Thoracic aorta (tissue), 2 donors: ENCODE measurements at regions not wholly inside any gene's neighbourhood (a gene's known extent, or its start where the extent isn't known, plus 50 kb on each side); places are given as distances from the start of the nearest gene placed in this dataset.
A peak's percentile ranks its signal among the peaks of the same experiment; 100 is the strongest.
"Not testable (repeated sequence)": the region's sequence is repeated elsewhere in the genome, so short reads cannot be mapped to it uniquely, and the experiment has no call there.

Source experiments
- ATAC-seq: fragments of 150-250 bp; one replicate; pipeline ENCODE4 v1.8.0; 2017; ENCODE audit warnings: low read depth; ENCODE audit not compliant: insufficient number of reproducible peaks, low FRiP score
- DNase-seq: peaks from one replicate; pipeline ENCODE4 v3.0.0-alpha.2; 2020; ENCODE audit warnings: low spot score
- H3K27ac ChIP-seq, 2 donors: fragments of 200-600 bp; sonication (generic); 1 replicate in 1 of 2; 2 replicates in 1 of 2; pipeline ENCODE4 v1.5.1; 2016; ENCODE audit warnings: mild to moderate bottlenecking in 2 of 2, moderate library complexity in 2 of 2
- H3K27me3 ChIP-seq: fragments of 200-600 bp; sonication (generic); replicated peaks from 2 replicates; pipeline ENCODE4 v1.6.0; 2016; ENCODE audit warnings: mild to moderate bottlenecking; ENCODE audit not compliant: insufficient read depth
- H3K36me3 ChIP-seq: fragments of 200-600 bp; sonication (generic); one replicate; pipeline ENCODE4 v1.5.1; 2016
- H3K4me1 ChIP-seq, 2 donors: fragments of 200-600 bp; sonication (generic); 1 replicate in 1 of 2; 2 replicates in 1 of 2; pipeline versions ENCODE4 v1.5.1 to v1.6.0; 2016; ENCODE audit warnings: low read depth in 2 of 2, mild to moderate bottlenecking in 1 of 2; ENCODE audit not compliant: control insufficient read depth in 1 of 2
- H3K4me3 ChIP-seq: fragments of 200-600 bp; sonication (generic); 2 replicates; pipeline ENCODE4 v1.5.1; 2016; ENCODE audit warnings: mild to moderate bottlenecking
- H3K9me3 ChIP-seq: fragments of 200-600 bp; sonication (generic); 2 replicates; pipeline ENCODE4 v1.5.1; 2016
- TF ChIP-seq, protein P1 (sequence below): fragments of 200-600 bp; sonication (generic); IDR thresholded peaks from one replicate; pipeline ENCODE4 v1.5.1; 2019; ENCODE audit warnings: antibody characterized with exemption

DNA sequence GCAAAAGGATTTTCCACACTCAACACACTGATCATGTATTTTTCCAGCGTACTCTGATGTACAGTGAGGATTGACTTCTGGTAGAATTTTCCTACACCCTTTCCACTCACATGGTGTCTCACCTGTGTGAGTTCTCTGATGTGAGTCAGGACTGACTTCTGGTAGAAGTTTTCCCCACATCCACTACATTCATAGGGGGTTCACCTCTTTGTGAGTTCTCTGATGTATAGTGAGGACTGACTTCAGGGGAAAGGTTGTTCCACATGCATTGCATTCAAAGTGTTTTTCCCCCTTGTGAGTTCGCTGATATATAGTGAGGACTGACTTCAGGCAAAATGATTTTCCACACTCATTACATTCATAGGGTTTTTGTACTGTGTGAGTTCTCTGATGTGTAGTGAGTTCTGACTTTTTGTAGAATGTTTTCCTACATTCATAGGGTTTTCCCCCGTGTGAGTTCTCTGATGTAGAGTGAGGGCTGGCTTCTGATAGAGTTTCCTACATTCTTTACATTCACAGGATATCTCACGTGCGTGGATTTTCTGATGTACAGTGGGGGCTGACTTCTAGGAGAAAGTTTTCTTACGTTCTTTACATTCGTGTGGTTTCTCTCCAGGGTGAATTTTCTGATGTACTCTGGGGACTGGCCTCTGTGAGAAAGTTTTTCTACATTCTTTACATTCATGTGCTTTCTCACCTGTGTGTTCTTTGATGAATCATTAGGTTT, 146.5 kb downstream of the GLRX3 start:
- Histone ChIP-seq H3K27me3 (no peaks in the 10 kb centered on the region), H3K9me3 (peaks cover 78% of the 10 kb centered on the region), H3K27ac (no peak overlapping the region), H3K36me3 (no peaks in the 10 kb centered on the region), H3K4me3 (no peak overlapping the region), H3K4me1 (no peaks in the 10 kb centered on the region)
- TF ChIP-seq, protein P1, sequence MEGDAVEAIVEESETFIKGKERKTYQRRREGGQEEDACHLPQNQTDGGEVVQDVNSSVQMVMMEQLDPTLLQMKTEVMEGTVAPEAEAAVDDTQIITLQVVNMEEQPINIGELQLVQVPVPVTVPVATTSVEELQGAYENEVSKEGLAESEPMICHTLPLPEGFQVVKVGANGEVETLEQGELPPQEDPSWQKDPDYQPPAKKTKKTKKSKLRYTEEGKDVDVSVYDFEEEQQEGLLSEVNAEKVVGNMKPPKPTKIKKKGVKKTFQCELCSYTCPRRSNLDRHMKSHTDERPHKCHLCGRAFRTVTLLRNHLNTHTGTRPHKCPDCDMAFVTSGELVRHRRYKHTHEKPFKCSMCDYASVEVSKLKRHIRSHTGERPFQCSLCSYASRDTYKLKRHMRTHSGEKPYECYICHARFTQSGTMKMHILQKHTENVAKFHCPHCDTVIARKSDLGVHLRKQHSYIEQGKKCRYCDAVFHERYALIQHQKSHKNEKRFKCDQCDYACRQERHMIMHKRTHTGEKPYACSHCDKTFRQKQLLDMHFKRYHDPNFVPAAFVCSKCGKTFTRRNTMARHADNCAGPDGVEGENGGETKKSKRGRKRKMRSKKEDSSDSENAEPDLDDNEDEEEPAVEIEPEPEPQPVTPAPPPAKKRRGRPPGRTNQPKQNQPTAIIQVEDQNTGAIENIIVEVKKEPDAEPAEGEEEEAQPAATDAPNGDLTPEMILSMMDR: no peak
- ATAC-seq: no peak
- DNase-seq: no peak

DNA sequence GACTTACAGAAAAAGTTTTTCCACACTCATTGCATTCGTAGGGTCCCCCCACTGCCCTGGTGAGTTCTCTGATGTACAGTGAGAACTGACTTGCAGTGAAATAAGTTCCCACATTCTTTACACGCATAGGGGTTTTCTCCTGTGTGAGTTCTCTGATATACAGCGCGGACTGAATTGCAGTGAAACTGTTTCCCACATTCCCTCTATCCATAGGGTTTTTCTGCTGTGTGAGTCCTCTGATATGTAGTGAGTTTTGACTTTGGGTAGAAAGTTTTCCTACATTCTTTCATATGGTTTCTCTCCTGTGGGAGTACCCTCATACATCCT, 147.0 kb downstream of the GLRX3 start:
- DNase-seq: no peak
- H3K4me3 ChIP-seq: no peak overlapping the region

DNA sequence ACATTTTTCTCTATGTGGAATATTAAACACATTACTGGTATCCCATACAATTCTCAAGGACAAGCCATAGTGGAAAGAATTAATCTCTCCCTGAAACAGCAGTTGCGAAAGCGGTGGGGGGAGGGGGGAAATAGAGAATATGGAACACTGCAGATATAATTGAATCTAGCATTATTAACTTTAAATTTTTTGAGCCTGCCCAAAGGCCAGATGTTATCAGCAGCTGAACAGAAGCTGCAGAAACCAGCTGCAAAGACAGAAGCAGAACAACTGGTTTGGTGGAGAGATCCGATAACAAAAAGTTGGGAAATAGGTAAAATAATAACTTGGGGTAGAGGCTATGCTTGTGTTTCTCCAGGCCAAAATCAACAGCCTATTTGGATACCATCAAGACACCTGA, 159.6 kb downstream of the GLRX3 start:
- H3K4me1 ChIP-seq, DNase-seq, ATAC-seq, H3K27ac ChIP-seq, H3K36me3 ChIP-seq, H3K27me3 ChIP-seq, H3K4me3 ChIP-seq: not testable (repeated sequence)
- H3K9me3 ChIP-seq: peaks cover 15% of the 10 kb centered on the region

More for the DNA sequence above, 147.0 kb downstream of the GLRX3 start:
- Histone ChIP-seq H3K9me3 (peaks cover 78% of the 10 kb centered on the region), H3K36me3 (no peaks in the 10 kb centered on the region), H3K27ac (no peak overlapping the region), H3K4me1 (no peaks in the 10 kb centered on the region), H3K27me3 (no peaks in the 10 kb centered on the region)
- TF ChIP-seq, protein P1: no peak
- ATAC-seq: no peak

DNA sequence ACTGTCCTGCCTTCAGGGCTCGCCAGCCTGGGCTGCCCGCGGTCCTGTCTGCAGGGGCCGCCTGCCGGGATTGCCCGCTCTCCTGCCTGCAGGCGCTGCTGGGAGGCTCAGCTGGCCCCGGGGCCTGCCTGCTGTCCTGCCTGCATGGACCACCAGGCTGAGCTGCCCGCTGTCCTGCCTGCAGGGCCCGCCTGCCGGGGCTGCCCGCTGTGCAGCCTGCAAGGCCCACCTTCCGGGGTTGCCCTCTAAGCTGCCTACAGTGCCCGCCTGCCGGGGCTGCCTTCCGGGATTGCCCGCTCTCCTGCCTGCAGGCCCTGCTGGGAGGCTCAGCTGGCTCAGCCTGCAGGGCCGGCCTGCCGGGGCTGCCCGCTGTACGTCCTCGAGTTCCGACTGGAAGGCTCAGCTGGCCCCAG, 164.4 kb downstream of the GLRX3 start:
- H3K27ac ChIP-seq: peak overlapping the region; percentile 56 to 69
- TF ChIP-seq, protein P1: no peak
- ATAC-seq: peak; percentile 25

DNA sequence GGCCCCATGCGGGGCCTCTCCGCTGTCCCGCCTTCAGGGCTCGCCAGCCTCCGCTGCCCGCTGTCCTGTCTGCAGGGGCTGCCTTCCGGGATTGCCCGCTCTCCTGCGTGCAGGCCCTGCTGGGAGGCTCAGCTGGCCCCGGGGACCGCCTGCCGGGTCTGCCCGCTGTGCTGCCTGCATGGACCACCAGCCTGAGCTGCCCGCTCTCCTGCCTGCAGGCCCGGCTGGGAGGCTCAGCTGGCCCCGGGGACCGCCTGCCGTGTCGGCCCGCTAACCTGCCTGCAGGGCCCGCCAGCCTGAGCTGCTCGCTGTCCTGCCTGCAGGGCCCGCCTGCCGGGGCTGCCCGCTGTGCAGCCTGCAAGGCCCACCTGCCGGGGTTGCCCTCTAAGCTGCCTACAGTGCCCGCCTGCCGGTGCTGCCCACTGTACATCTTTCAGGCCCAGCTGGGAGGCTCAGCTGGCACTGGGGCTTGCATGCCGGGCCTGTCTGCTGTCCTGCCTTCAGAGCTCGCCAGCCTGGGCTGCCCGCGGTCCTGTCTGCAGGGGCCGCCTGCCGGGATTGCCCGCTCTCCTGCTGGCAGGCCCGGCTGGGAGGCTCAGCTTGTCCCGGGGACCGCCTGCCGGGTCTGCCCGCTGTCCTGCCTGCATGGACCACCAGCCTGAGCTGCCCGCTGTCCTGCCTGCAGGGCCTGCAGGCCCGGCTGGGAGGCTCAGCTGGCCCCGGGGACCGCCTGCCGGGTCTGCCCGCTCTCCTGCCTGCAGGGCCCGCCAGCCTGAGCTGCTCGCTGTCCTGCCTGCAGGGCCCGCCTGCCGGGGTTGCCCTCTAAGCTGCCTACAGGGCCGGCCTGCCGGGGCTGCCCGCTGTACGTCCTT, 165.1 kb downstream of the GLRX3 start:
- H3K27me3 ChIP-seq: no peaks in the 10 kb centered on the region
- peak overlapping the region; percentile 75 for H3K4me3 ChIP-seq
- H3K36me3 ChIP-seq: no peaks in the 10 kb centered on the region
- TF ChIP-seq, protein P1: no peak
- no peak for ATAC-seq
- peak overlapping the region; percentile 56 to 69 for H3K27ac ChIP-seq
- no peaks in the 10 kb centered on the region for H3K4me1 ChIP-seq
- H3K9me3 ChIP-seq: peaks cover 12% of the 10 kb centered on the region
- DNase-seq: no peak

More for the DNA sequence above, 164.4 kb downstream of the GLRX3 start:
- no peak for DNase-seq
- H3K36me3 ChIP-seq: no peaks in the 10 kb centered on the region
- peaks cover 12% of the 10 kb centered on the region for H3K9me3 ChIP-seq
- no peaks in the 10 kb centered on the region for H3K4me1 ChIP-seq
- H3K4me3 ChIP-seq: peak overlapping the region; percentile 75
- H3K27me3 ChIP-seq: no peaks in the 10 kb centered on the region
